Hepatocyte (in vitro differentiated cells): ENCODE measurements at regions not wholly inside any gene's neighbourhood (a gene's known extent, or its start where the extent isn't known, plus 50 kb on each side); places are given as distances from the start of the nearest gene placed in this dataset.

Experiments
- DNase-seq: peaks from one replicate; pipeline ENCODE4 v3.0.0-alpha.2; 2016; ENCODE audit warnings: low spot score
- H2AFZ ChIP-seq: fragments of 200-600 bp; sonication (generic); 2 replicates; pipeline ENCODE4 v1.6.0; 2016; ENCODE audit warnings: antibody characterized with exemption, mild to moderate bottlenecking
- H3K27ac ChIP-seq: fragments of 200-600 bp; sonication (generic); 2 replicates; pipeline ENCODE4 v1.5.1; 2016; ENCODE audit warnings: mild to moderate bottlenecking
- H3K27me3 ChIP-seq: fragments of 200-600 bp; sonication (generic); 2 replicates; pipeline ENCODE4 v1.6.1; 2016
- H3K36me3 ChIP-seq: fragments of 200-600 bp; sonication (generic); replicated peaks from 2 replicates; pipeline ENCODE4 v1.5.1; 2016; ENCODE audit warnings: low read depth; ENCODE audit not compliant: insufficient read depth
- H3K4me1 ChIP-seq: fragments of 200-600 bp; sonication (generic); 2 replicates; pipeline ENCODE4 v1.5.1; 2016; ENCODE audit warnings: mild to moderate bottlenecking, moderate library complexity; ENCODE audit not compliant: insufficient read depth
- H3K4me2 ChIP-seq: fragments of 200-600 bp; sonication (generic); 2 replicates; pipeline ENCODE4 v1.6.0; 2016
- H3K4me3 ChIP-seq: fragments of 200-600 bp; sonication (generic); 2 replicates; pipeline ENCODE4 v1.5.1; 2016; ENCODE audit warnings: mild to moderate bottlenecking
- H3K79me2 ChIP-seq: fragments of 200-600 bp; sonication (generic); 2 replicates; pipeline ENCODE4 v1.6.0; 2017; ENCODE audit warnings: mild to moderate bottlenecking
- H3K9me2 ChIP-seq: fragments of 200-600 bp; sonication (generic); replicated peaks from 2 replicates; pipeline ENCODE4 v1.6.0; 2017; ENCODE audit warnings: mild to moderate bottlenecking; ENCODE audit not compliant: insufficient read depth
- H3K9me3 ChIP-seq: fragments of 200-600 bp; sonication (generic); 2 replicates; pipeline ENCODE4 v1.5.1; 2016; ENCODE audit warnings: low read depth, mild to moderate bottlenecking
- H4K20me1 ChIP-seq: fragments of 200-600 bp; sonication (generic); 2 replicates; pipeline ENCODE4 v1.6.0; 2016; ENCODE audit warnings: mild to moderate bottlenecking; ENCODE audit not compliant: insufficient read depth, poor library complexity, severe bottlenecking
- EZH2 ChIP-seq: fragments of 200-600 bp; sonication (generic); IDR thresholded peaks from 2 replicates; pipeline ENCODE4 v1.6.1; 2016; ENCODE audit warnings: antibody characterized with exemption, mild to moderate bottlenecking, borderline replicate concordance
- EZH2phosphoT487 ChIP-seq: fragments of 200-600 bp; sonication (generic); IDR thresholded peaks from one replicate; pipeline ENCODE4 v1.6.1; 2018; ENCODE audit warnings: antibody characterized with exemption, mild to moderate bottlenecking, low read depth, moderate library complexity; ENCODE audit not compliant: unreplicated experiment, severe bottlenecking
- WGBS: methylation state at CpG from one replicate; pipeline ENCODE4 v1.1.6; 2016; ENCODE audit warnings: low lambda C conversion rate; ENCODE audit errors: missing lambda C conversion rate; 5-methylcytosine and 5-hydroxymethylcytosine counted together
- TF ChIP-seq, protein P1 (sequence below): fragments of 200-600 bp; sonication (generic); IDR thresholded peaks from 2 replicates; pipeline ENCODE4 v1.5.1; 2016; ENCODE audit warnings: antibody characterized with exemption, mild to moderate bottlenecking; ENCODE audit not compliant: poor library complexity

DNA sequence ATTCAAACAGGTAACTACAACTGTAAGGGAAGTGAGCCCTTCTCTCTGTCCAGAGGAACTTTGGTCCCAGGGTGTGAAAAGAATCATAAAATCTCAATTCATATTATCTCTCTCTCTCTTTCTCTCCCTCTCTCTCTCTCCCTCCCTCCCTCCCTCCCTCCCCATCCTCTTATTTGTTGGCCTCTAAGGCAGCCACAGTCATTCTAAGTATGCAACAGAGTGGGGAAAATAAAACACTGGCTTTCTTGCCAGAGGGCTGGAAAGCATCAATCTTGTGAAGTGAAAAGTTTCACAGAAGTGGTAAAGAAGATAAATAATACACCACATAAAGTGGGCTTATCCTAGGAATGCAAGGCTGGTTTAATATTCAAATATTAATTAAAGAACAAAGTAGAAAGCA, 95.6 kb upstream of the KCNH7 start:
- Histone ChIP-seq H3K4me1 (no peaks in the 10 kb centered on the region), H3K4me3 (no peak overlapping the region), H3K27me3 (no peaks in the 10 kb centered on the region), H3K4me2 (no peak overlapping the region), H4K20me1 (no peaks in the 10 kb centered on the region), H3K36me3 (no peaks in the 10 kb centered on the region), H3K9me3 (peaks cover 4% of the 10 kb centered on the region), H3K27ac (no peak overlapping the region), H2AFZ (no peak overlapping the region), H3K9me2 (no peaks in the 10 kb centered on the region), H3K79me2 (no peaks in the 10 kb centered on the region)
- TF ChIP-seq, protein P1, sequence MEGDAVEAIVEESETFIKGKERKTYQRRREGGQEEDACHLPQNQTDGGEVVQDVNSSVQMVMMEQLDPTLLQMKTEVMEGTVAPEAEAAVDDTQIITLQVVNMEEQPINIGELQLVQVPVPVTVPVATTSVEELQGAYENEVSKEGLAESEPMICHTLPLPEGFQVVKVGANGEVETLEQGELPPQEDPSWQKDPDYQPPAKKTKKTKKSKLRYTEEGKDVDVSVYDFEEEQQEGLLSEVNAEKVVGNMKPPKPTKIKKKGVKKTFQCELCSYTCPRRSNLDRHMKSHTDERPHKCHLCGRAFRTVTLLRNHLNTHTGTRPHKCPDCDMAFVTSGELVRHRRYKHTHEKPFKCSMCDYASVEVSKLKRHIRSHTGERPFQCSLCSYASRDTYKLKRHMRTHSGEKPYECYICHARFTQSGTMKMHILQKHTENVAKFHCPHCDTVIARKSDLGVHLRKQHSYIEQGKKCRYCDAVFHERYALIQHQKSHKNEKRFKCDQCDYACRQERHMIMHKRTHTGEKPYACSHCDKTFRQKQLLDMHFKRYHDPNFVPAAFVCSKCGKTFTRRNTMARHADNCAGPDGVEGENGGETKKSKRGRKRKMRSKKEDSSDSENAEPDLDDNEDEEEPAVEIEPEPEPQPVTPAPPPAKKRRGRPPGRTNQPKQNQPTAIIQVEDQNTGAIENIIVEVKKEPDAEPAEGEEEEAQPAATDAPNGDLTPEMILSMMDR, result no peak
- no peak for TF ChIP-seq EZH2
- TF ChIP-seq EZH2phosphoT487, result no peak
- DNase-seq, result no peak

DNA sequence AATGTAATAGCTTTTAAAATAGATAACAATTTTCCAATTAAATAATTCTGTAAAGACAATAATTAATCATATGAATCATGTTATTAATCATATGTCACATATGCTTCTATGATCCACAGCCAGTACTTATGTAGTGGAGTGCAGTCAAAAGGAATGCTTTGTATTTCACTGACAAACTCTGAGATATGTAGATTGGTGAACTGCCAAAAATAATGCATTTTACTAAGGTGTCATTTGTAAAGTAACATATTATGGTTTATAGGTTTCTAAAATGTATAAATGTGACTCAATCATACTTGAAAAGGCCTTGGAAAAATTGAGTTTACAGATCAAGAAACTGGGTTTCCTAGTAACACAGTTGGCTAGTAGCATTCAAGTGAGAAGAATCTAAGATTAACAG, 93.8 kb upstream of the KCNH7 start:
- no peak overlapping the region for H3K27ac ChIP-seq
- no peaks in the 10 kb centered on the region for H3K36me3 ChIP-seq
- H3K27me3 ChIP-seq, result no peaks in the 10 kb centered on the region
- TF ChIP-seq, protein P1, result no peak
- TF ChIP-seq EZH2 (no peak), EZH2phosphoT487 (no peak)
- H2AFZ ChIP-seq, result no peak overlapping the region
- no peak for DNase-seq
- H4K20me1 ChIP-seq, result no peaks in the 10 kb centered on the region
- H3K4me2 ChIP-seq, result no peak overlapping the region
- H3K79me2 ChIP-seq, result no peaks in the 10 kb centered on the region
- no peaks in the 10 kb centered on the region for H3K9me2 ChIP-seq
- no peak overlapping the region for H3K4me3 ChIP-seq
- H3K4me1 ChIP-seq, result no peaks in the 10 kb centered on the region
- peaks cover 4% of the 10 kb centered on the region for H3K9me3 ChIP-seq

DNA sequence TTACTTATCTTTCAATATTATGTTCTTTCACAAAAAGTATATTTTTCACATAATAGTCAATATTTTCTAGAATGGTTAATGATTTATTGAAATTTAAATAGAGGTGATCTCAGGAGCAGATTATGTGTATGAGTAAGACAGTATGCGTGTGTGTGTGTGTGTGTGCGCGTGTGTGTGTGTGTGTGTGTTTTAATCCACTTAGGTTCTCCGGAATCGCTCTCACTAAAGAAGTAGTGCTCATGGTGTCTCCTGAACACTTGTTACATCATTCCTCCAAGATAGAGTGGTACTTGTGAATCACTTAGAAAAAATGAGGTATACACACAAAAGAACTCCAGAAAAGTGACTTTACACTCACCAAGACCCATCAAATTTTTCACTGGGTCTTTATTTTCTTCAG, 91.0 kb upstream of the KCNH7 start:
- no peaks in the 10 kb centered on the region for H3K36me3 ChIP-seq
- TF ChIP-seq, protein P1, result no peak
- TF ChIP-seq EZH2 (no peak), EZH2phosphoT487 (no peak)
- WGBS, result 79% methylated on average over 5 of the region's 5 CpGs
- H3K4me1 ChIP-seq, result no peaks in the 10 kb centered on the region
- peaks cover 2% of the 10 kb centered on the region for H3K9me3 ChIP-seq
- no peak overlapping the region for H3K27ac ChIP-seq
- H3K9me2 ChIP-seq, result no peaks in the 10 kb centered on the region
- DNase-seq, result no peak
- H2AFZ ChIP-seq, result no peak overlapping the region
- no peaks in the 10 kb centered on the region for H3K27me3 ChIP-seq
- no peaks in the 10 kb centered on the region for H3K79me2 ChIP-seq
- no peak overlapping the region for H3K4me2 ChIP-seq
- H4K20me1 ChIP-seq, result no peaks in the 10 kb centered on the region
- H3K4me3 ChIP-seq, result no peak overlapping the region

DNA sequence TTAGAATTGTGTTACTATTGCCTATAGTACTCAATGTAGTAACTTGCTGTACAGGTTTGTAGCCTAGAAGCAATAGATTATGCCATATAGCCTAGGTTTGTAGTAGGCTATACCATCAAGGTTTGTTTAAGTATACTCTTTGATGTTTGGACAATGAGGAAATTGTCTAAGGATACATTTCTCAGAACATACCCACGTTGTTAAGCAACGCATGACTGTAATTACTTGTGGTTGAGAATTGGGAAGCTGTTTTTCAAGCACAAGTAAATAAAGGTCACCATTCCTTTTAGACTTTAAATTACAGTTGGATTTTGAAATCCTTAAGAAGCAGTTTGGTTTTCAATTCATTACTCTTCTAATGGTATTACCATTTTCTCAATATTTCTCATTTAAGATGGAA, 89.8 kb upstream of the KCNH7 start:
- TF ChIP-seq, protein P1, result no peak
- TF ChIP-seq EZH2 (no peak), EZH2phosphoT487 (no peak)
- Histone ChIP-seq H3K4me3 (no peak overlapping the region), H3K4me1 (no peaks in the 10 kb centered on the region), H3K9me2 (no peaks in the 10 kb centered on the region), H3K4me2 (no peak overlapping the region), H4K20me1 (no peaks in the 10 kb centered on the region), H3K27ac (no peak overlapping the region), H3K27me3 (no peaks in the 10 kb centered on the region), H3K9me3 (no peaks in the 10 kb centered on the region), H3K79me2 (no peaks in the 10 kb centered on the region), H3K36me3 (no peaks in the 10 kb centered on the region), H2AFZ (no peak overlapping the region)
- 44% methylated on average over 2 of the region's 2 CpGs for WGBS
- no peak for DNase-seq
